Tibial nerve (tissue), 4 donors: ENCODE measurements at regions not wholly inside any gene's neighbourhood (a gene's known extent, or its start where the extent isn't known, plus 50 kb on each side); places are given as distances from the start of the nearest gene placed in this dataset.

Source experiments
- DNase-seq, 2 donors: peaks; one replicate each; pipeline ENCODE4 v3.0.0-alpha.2; 2019; ENCODE audit warnings: low spot score in 2 of 2
- H3K27ac ChIP-seq, 4 donors: fragments of 200-600 bp; sonication (generic) in 3 of 4; one replicate each; pipeline ENCODE4 v1.5.1; 2017 to 2019; ENCODE audit warnings: mild to moderate bottlenecking in 1 of 4
- H3K27me3 ChIP-seq, 2 donors: fragments of 200-600 bp; sonication (generic) in 1 of 2; one replicate each; pipeline versions ENCODE4 v1.5.1 to v1.6.0; 2017 to 2019
- H3K36me3 ChIP-seq, 3 donors: fragments of 200-600 bp; sonication (generic); one replicate each; pipeline ENCODE4 v1.5.1; 2018 to 2019
- H3K4me1 ChIP-seq, 4 donors: fragments of 200-600 bp; sonication (generic) in 3 of 4; one replicate each; pipeline ENCODE4 v1.5.1; 2017 to 2019
- H3K4me3 ChIP-seq, 4 donors: fragments of 200-600 bp; sonication (generic) in 3 of 4; one replicate each; pipeline ENCODE4 v1.5.1; 2017 to 2019; ENCODE audit warnings: mild to moderate bottlenecking in 1 of 4, moderate library complexity in 1 of 4
- H3K9me3 ChIP-seq, 4 donors: fragments of 200-600 bp; sonication (generic) in 3 of 4; one replicate each; pipeline ENCODE4 v1.5.1; 2017 to 2019
- CTCF ChIP-seq, 5 experiments: fragments of 200-600 bp in 3 of 5; fragments of 450-650 bp in 2 of 5; sonication (generic) in 3 of 5; IDR thresholded peaks; one replicate each; pipeline ENCODE4 v1.5.1; 2016 to 2019; ENCODE audit warnings: antibody characterized with exemption in 5 of 5, mild to moderate bottlenecking in 3 of 5, moderate library complexity in 2 of 5
- EP300 ChIP-seq, 2 donors: sonication (generic); formaldehyde crosslinking; IDR thresholded peaks; one replicate each; pipeline ENCODE4 v1.6.1; 2017; ENCODE audit warnings: antibody characterized with exemption in 2 of 2, mild to moderate bottlenecking in 1 of 2
- POLR2A ChIP-seq, 2 donors: fragments of 450-650 bp; IDR thresholded peaks; one replicate each; pipeline ENCODE4 v1.6.1; 2017; ENCODE audit warnings: antibody characterized with exemption in 2 of 2, mild to moderate bottlenecking in 2 of 2, moderate library complexity in 2 of 2
- WGBS, 2 donors: methylation state at CpG; one replicate each; pipeline ENCODE4 v1.1.5; 2018; 5-methylcytosine and 5-hydroxymethylcytosine counted together

- 94 to 98% methylated on average over 3 of the region's 3 CpGs for WGBS, 2 donors
- peaks cover 0 to 3% (median 0%) of the 10 kb centered on the region in 4 donors for H3K9me3 ChIP-seq
- DNase-seq, result no peak
- H3K27me3 ChIP-seq, result no peaks in the 10 kb centered on the region
- no peak for TF ChIP-seq POLR2A (IDR thresholded peaks at IDR 0.05)
- no peak for TF ChIP-seq CTCF (IDR thresholded peaks at IDR 0.05)
- no peak for TF ChIP-seq EP300 (IDR thresholded peaks at IDR 0.05)
- no peaks in the 10 kb centered on the region for H3K36me3 ChIP-seq
- no peak overlapping the region for H3K27ac ChIP-seq
- no peaks in the 10 kb centered on the region for H3K4me1 ChIP-seq
- no peak overlapping the region for H3K4me3 ChIP-seq
Measured at GRCh38 chr2:163374282-163374681, 361.5 kb downstream of the FIGN start.

- Histone ChIP-seq H3K27me3 (no peaks in the 10 kb centered on the region), H3K27ac (no peak overlapping the region), H3K36me3 (no peaks in the 10 kb centered on the region), H3K9me3 (peaks cover 0 to 3% (median 0%) of the 10 kb centered on the region in 4 donors), H3K4me1 (no peaks in the 10 kb centered on the region), H3K4me3 (no peak overlapping the region)
- TF ChIP-seq CTCF (IDR thresholded peaks at IDR 0.05), result no peak
- TF ChIP-seq EP300 (IDR thresholded peaks at IDR 0.05), result no peak
- no peak for TF ChIP-seq POLR2A (IDR thresholded peaks at IDR 0.05)
- 96 to 97% methylated on average over 1 of the region's 1 CpG for WGBS, 2 donors
- no peak for DNase-seq
Measured at GRCh38 chr2:163373496-163373895, 362.3 kb downstream of the FIGN start.

- Histone ChIP-seq H3K36me3 (no peaks in the 10 kb centered on the region), H3K27me3 (no peaks in the 10 kb centered on the region), H3K9me3 (peaks cover 0 to 3% (median 0%) of the 10 kb centered on the region in 4 donors), H3K4me3 (no peak overlapping the region), H3K27ac (no peak overlapping the region), H3K4me1 (no peaks in the 10 kb centered on the region)
- DNase-seq, result no peak
- TF ChIP-seq CTCF (IDR thresholded peaks at IDR 0.05), result no peak
- no peak for TF ChIP-seq POLR2A (IDR thresholded peaks at IDR 0.05)
- TF ChIP-seq EP300 (IDR thresholded peaks at IDR 0.05), result no peak
- 91 to 93% methylated on average over 4 of the region's 4 CpGs for WGBS, 2 donors
Measured at GRCh38 chr2:163370169-163370886, 365.5 kb downstream of the FIGN start.

- DNase-seq, result no peak
- no peaks in the 10 kb centered on the region for H3K4me1 ChIP-seq
- no peak overlapping the region for H3K4me3 ChIP-seq
- WGBS, 2 donors, result 88 to 95% methylated on average over 1 of the region's 1 CpG
- TF ChIP-seq EP300 (IDR thresholded peaks at IDR 0.05) (no peak), CTCF (IDR thresholded peaks at IDR 0.05) (no peak), POLR2A (IDR thresholded peaks at IDR 0.05) (no peak)
- H3K9me3 ChIP-seq, result peaks cover 0 to 4% (median 0%) of the 10 kb centered on the region in 4 donors
- no peaks in the 10 kb centered on the region for H3K27me3 ChIP-seq
- no peak overlapping the region for H3K27ac ChIP-seq
- H3K36me3 ChIP-seq, result no peaks in the 10 kb centered on the region
Measured at GRCh38 chr2:163369111-163369510, 366.7 kb downstream of the FIGN start.

- Histone ChIP-seq H3K27me3 (no peaks in the 10 kb centered on the region), H3K4me1 (no peaks in the 10 kb centered on the region), H3K27ac (no peak overlapping the region), H3K4me3 (no peak overlapping the region), H3K36me3 (no peaks in the 10 kb centered on the region), H3K9me3 (peaks cover 0 to 4% (median 0%) of the 10 kb centered on the region in 4 donors)
- no peak for DNase-seq
- TF ChIP-seq EP300 (IDR thresholded peaks at IDR 0.05), result no peak
- TF ChIP-seq POLR2A (IDR thresholded peaks at IDR 0.05), result no peak
- no peak for TF ChIP-seq CTCF (IDR thresholded peaks at IDR 0.05)
Measured at GRCh38 chr2:163368655-163369054, 367.2 kb downstream of the FIGN start.
